ENCODE measurements at regions not wholly inside any gene's neighbourhood (a gene's known extent, or its start where the extent isn't known, plus 50 kb on each side); places are given as distances from the start of the nearest gene placed in this dataset.

GRCh38 chr11:95324826-95325225, 93.8 kb upstream of the SESN3 start:
- intact Hi-C loops (cut with DNase I): no loop called here
- TF ChIP-seq, protein P1, sequence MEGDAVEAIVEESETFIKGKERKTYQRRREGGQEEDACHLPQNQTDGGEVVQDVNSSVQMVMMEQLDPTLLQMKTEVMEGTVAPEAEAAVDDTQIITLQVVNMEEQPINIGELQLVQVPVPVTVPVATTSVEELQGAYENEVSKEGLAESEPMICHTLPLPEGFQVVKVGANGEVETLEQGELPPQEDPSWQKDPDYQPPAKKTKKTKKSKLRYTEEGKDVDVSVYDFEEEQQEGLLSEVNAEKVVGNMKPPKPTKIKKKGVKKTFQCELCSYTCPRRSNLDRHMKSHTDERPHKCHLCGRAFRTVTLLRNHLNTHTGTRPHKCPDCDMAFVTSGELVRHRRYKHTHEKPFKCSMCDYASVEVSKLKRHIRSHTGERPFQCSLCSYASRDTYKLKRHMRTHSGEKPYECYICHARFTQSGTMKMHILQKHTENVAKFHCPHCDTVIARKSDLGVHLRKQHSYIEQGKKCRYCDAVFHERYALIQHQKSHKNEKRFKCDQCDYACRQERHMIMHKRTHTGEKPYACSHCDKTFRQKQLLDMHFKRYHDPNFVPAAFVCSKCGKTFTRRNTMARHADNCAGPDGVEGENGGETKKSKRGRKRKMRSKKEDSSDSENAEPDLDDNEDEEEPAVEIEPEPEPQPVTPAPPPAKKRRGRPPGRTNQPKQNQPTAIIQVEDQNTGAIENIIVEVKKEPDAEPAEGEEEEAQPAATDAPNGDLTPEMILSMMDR (IDR thresholded peaks at IDR 0.05): no peak
- no peak for TF ChIP-seq POLR2A (IDR thresholded peaks at IDR 0.05)
- no peak for TF ChIP-seq POLR2AphosphoS5 (IDR thresholded peaks at IDR 0.05; ENCODE audit: insufficient read depth in 1 of 2, low read depth in 1 of 2)
- Histone ChIP-seq H3K27me3 (no peaks in the 10 kb centered on the region), H3K36me3 (no peaks in the 10 kb centered on the region), H3K27ac (no peak overlapping the region), H3K4me1 (no peaks in the 10 kb centered on the region), H3K4me3 (no peak overlapping the region), H3K9me3 (no peaks in the 10 kb centered on the region)
- DNase-seq (ENCODE audit: extremely low spot score in 2 of 2): no peak

GRCh38 chr11:95322539-95322938, 91.5 kb upstream of the SESN3 start:
- H3K9me3 ChIP-seq: no peaks in the 10 kb centered on the region
- no peaks in the 10 kb centered on the region for H3K36me3 ChIP-seq
- TF ChIP-seq POLR2A (IDR thresholded peaks at IDR 0.05): no peak
- TF ChIP-seq POLR2AphosphoS5 (IDR thresholded peaks at IDR 0.05; ENCODE audit: insufficient read depth in 1 of 2, low read depth in 1 of 2): no peak
- TF ChIP-seq, protein P1 (IDR thresholded peaks at IDR 0.05): no peak
- intact Hi-C loops (cut with DNase I): no loop called here
- H3K4me1 ChIP-seq: peaks cover 14% of the 10 kb centered on the region
- no peak overlapping the region for H3K4me3 ChIP-seq
- no peak overlapping the region for H3K27ac ChIP-seq
- H3K27me3 ChIP-seq: no peaks in the 10 kb centered on the region
- DNase-seq (ENCODE audit: extremely low spot score in 2 of 2): no peak

- no peaks in the 10 kb centered on the region for H3K27me3 ChIP-seq
- no peaks in the 10 kb centered on the region for H3K36me3 ChIP-seq
- peaks cover 14% of the 10 kb centered on the region for H3K4me1 ChIP-seq
- TF ChIP-seq, protein P1 (IDR thresholded peaks at IDR 0.05): no peak
- TF ChIP-seq POLR2AphosphoS5 (IDR thresholded peaks at IDR 0.05; ENCODE audit: insufficient read depth in 1 of 2, low read depth in 1 of 2) (no peak), POLR2A (IDR thresholded peaks at IDR 0.05) (no peak)
- DNase-seq (ENCODE audit: extremely low spot score in 2 of 2): no peak
- no peak overlapping the region for H3K27ac ChIP-seq
- no peak overlapping the region for H3K4me3 ChIP-seq
- intact Hi-C loops (cut with DNase I): no loop called here
- H3K9me3 ChIP-seq: no peaks in the 10 kb centered on the region
Measured at GRCh38 chr11:95318498-95318897, 87.5 kb upstream of the SESN3 start.

DNA sequence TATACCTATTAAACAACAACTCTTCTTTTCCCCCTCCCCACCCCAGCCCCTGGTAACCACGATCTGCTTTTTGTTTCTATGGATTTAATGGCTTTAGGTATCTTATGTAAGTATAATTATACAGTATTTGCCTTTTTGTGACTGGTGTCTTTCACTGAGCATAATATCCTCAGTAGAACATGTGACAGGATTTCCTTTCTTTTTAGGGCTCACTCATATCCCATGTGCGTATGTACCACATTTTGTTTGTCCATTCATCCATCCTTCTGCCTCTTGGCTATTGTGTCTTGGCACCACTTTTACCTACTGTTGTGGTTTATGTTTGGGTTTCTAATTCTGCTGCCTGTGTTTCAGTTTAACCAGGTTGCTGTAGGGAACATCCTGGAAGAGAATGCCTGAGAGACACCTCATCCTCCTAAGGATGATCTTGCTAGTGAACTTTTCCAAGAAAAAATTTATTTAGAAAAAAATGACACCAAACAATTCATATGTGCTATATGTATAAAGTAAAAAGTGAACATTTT, 77.6 kb upstream of the SESN3 start:
- DNase-seq (ENCODE audit: extremely low spot score in 2 of 2): no peak
- Histone ChIP-seq H3K4me1 (no peaks in the 10 kb centered on the region), H3K4me3 (no peak overlapping the region), H3K27ac (no peak overlapping the region), H3K27me3 (no peaks in the 10 kb centered on the region), H3K36me3 (no peaks in the 10 kb centered on the region), H3K9me3 (no peaks in the 10 kb centered on the region)
- TF ChIP-seq POLR2A (IDR thresholded peaks at IDR 0.05): no peak
- intact Hi-C loops (cut with DNase I): no loop called here

DNA sequence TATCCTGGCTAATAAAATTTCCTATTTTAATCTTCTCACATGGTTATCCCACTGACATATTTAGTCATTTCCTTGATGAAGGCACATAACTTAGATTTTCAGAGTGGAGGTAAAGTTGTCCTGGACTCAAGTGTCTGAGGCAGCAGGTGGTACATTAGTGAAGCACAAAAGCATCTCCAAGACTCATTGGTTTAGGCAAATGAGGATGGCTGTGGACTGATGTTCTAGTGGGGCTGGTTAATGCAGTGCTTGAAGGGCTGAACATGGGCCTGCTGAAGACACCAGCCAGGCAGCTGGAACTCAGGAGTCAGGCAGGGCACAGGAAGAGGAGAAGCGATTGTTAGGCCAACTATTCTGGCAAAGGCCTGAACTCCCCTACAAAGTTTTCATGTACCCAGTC, 76.3 kb upstream of the SESN3 start:
- Histone ChIP-seq H3K36me3 (no peaks in the 10 kb centered on the region), H3K4me3 (no peak overlapping the region), H3K27ac (no peak overlapping the region), H3K27me3 (no peaks in the 10 kb centered on the region), H3K9me3 (no peaks in the 10 kb centered on the region), H3K4me1 (no peaks in the 10 kb centered on the region)
- intact Hi-C loops (cut with DNase I): no loop called here
- TF ChIP-seq POLR2AphosphoS5 (IDR thresholded peaks at IDR 0.05; ENCODE audit: insufficient read depth in 1 of 2, low read depth in 1 of 2) (no peak), POLR2A (IDR thresholded peaks at IDR 0.05) (no peak)
- TF ChIP-seq, protein P1 (IDR thresholded peaks at IDR 0.05): no peak
- DNase-seq (ENCODE audit: extremely low spot score in 2 of 2): no peak
